Prostate gland (tissue), 2 donors: ENCODE measurements at regions not wholly inside any gene's neighbourhood (a gene's known extent, or its start where the extent isn't known, plus 50 kb on each side); places are given as distances from the start of the nearest gene placed in this dataset.

Source experiments
- CTCF ChIP-seq, 4 experiments: fragments of 200-600 bp in 2 of 4; fragments of 450-650 bp in 2 of 4; sonication (generic) in 2 of 4; IDR thresholded peaks; 1 replicate in 3 of 4; 2 replicates in 1 of 4; pipeline ENCODE4 v1.5.1; 2016 to 2019; ENCODE audit warnings: antibody characterized with exemption in 4 of 4, mild to moderate bottlenecking in 2 of 4, moderate library complexity in 2 of 4
- POLR2A ChIP-seq: fragments of 450-650 bp; IDR thresholded peaks from one replicate; pipeline ENCODE4 v1.6.1; 2016; ENCODE audit warnings: antibody characterized with exemption, mild to moderate bottlenecking

- no peak for TF ChIP-seq CTCF (IDR thresholded peaks at IDR 0.05)
- no peak for TF ChIP-seq POLR2A
These were observed 1145.1 kb upstream of the NCAM2 start for GRCh38 chr21:19853061-19853460.
